ENCODE measurements at regions not wholly inside any gene's neighbourhood (a gene's known extent, or its start where the extent isn't known, plus 50 kb on each side); places are given as distances from the start of the nearest gene placed in this dataset.

DNA sequence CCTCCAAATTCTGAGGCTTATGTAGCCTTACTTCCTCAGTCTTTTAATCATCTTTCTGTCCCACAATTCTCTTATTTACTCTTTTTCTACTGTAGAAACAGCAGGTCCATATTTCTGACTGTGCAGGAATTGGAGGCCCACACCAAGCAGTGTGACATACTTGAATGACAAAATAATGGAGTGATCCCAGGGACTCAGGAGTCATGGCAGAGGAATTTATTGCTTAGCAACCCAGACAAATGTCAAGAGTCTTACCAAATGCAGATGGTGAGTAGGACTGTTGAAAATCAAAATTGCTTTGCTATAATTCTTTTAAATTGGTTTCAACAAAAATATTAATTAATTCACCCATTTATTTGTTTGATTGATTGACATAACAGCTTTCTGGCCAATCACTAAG lies 59.9 kb downstream of the HTR1B start:
- no peak for DNase-seq
- in situ Hi-C loops (cut with MboI; ENCODE audit: low pct_unique_long_range_greater_than_20kb, low sequenced_read_pairs) = no loop called here

DNA sequence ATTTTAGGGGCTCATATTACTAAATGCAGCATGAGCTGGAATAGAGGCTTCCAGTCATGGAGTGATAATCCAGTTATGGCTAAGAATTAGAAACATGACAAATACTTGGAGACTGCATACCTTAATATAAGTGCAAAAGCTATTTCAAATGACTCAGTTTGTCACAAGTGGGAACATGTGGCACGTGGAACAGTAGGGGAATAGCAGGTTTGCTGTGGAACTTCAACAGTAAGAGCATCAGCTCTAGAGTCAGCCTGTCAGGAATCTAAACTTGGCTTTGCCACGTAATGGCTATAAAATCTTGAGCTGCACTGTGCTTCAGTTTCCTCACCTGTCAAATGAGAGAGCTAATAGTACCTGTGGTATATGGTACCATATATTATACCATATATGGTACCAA lies 62.1 kb downstream of the HTR1B start:
- in situ Hi-C loops (cut with MboI; ENCODE audit: low pct_unique_long_range_greater_than_20kb, low sequenced_read_pairs) = no loop called here
- no peak for DNase-seq

DNA sequence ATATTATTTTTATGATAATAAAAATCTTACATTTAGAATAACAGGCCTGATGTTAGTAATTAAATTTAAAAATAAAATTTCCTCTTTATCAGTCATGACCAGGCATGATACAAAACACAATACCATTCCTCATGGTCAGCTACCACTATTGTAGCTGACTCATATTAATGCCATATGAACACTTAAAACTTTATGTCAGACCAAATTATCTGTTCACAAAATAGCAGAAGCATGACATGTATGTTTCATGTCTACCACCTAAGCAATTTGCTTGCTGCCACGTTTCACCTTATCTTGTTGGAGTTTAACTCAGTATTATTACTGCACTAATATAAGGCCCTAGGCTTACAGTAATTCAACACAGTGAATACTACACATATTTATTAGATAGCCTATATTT lies 65.7 kb downstream of the HTR1B start:
- no peak for DNase-seq
- in situ Hi-C loops (cut with MboI; ENCODE audit: low pct_unique_long_range_greater_than_20kb, low sequenced_read_pairs) = no loop called here

DNA sequence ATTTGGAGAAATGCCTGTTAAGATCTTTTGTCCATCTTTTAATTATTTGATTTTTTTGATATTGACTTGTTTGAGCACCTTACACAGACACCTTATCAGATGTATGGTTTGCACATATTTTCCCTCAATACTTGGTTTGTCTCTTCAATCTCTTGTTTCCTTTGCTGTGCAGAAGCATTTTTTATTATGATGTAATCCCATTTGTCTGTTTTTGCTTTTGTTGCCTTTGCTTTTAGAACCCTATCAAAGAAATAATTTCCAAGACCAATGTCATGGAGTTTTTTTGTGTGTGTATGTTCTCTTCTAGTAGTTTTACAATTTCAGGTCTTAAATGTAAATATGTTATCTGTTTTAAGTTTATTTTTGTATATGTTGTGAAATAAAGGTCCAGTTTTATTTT lies 73.9 kb downstream of the HTR1B start:
- DNase-seq = no peak
- in situ Hi-C loops (cut with MboI; ENCODE audit: low pct_unique_long_range_greater_than_20kb, low sequenced_read_pairs) = no loop called here

DNA sequence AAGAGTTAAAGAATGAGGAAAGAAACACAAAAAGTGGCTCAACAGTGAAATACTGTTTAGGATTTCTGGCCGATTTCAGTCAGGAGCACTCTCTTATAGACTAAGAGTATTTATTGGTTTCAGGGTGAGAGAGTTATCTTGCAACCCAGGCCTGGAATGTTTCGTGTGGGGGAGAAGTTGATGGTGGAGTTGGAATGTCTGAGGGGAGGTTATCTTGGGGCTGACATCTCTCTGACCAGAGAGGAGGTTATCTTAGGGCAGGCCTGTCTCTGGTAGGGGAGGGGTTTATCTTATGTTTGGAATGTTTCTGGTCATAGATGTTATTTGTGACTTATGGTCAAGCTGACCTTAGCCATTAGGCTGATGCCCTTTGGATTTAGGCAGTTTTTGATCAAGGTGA lies 80.3 kb downstream of the HTR1B start:
- no peak for DNase-seq
- in situ Hi-C loops (cut with MboI; ENCODE audit: low pct_unique_long_range_greater_than_20kb, low sequenced_read_pairs) = no loop called here

DNA sequence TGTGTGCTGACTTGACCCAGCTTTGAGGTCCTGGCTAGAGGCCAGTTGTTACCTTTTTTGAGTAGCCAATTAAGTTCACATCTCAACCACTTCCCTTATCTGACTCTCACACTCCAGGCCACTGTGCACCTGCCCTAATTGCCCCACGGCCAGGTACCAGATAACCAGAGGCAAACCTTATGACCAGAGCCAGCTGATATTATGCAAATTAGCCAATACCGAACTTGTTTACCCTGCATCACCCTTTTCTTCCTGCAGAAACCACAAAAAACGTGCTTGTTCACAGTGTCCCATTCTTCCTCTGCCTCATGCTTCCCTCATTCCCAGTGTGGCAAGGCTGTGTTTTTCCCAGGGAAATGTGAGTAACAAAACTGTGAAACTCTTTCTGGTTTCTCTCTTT lies 89.3 kb downstream of the HTR1B start:
- in situ Hi-C loops (cut with MboI; ENCODE audit: low pct_unique_long_range_greater_than_20kb, low sequenced_read_pairs) = no loop called here
- DNase-seq = no peak

DNA sequence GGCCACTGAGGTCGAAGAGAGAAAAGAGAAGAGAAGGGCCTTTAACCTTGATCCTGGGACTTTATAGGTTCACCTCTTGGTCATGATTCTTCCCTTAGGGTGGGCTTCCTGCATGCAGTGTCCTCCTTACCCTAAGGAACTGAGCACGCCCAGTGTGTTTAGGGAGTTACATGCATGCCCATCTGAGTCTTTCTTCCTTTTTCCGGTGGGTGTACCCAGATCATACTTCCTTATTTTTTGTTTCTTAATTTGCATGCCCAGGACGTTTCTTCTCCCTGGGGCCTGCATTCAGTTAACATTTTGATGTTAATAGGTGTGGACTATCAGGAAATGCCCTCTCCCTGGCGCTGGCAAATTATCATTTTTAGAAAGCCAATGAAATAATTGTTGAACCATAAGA lies 91.5 kb downstream of the HTR1B start:
- in situ Hi-C loops (cut with MboI; ENCODE audit: low pct_unique_long_range_greater_than_20kb, low sequenced_read_pairs) = no loop called here
- peak; percentile 30 for DNase-seq

DNA sequence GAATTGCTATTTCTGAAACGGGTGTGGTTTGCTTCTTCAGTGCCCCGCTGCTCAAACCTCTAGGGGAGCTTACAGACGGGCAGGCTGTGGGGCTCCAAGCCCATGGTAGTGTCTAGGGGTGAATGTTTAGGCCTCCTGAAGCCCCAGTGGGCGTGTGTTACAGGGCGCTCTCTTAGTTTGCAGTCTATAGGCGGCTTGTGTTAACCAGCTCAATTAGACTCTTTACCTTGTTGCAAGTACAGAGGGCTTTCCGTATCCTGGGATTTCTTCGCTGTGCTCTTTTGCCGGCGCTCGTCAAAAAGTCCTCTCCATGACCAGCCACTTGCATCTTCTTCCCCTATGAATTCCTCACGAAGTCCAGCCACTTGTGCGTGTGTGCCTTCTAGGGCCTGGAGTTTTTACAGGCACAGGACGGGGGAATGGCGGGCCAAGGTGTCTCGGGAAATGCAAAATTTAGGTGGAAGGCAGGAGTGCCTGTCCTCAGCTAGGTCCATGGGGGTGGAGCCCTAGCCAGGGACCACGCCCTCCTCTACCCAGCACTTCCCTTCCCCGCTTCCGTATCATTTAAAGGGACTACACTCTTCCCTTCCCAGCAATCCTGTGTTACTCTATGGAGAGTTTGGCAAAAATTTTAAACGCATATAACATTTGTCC lies 94.5 kb downstream of the HTR1B start:
- DNase-seq = no peak

DNA sequence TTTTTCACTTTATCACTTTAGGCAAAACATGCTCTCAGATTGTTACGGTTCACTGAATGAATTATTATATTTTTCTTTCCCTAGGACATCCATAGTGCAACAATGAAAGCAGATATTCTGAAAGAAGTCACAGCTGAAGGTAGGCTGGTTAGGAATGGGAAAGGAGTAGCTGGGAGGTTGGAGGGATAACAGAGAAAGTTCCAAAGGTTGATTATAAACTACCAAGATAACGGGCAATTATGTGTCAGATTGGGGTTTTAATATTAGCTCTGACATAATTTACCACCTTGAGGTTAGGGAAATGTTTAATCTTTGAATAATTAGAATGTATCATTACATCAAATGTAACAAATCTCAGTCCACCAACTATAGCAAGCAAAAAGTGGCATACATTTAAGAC lies 96.5 kb downstream of the HTR1B start:
- DNase-seq = no peak
- in situ Hi-C loops (cut with MboI; ENCODE audit: low pct_unique_long_range_greater_than_20kb, low sequenced_read_pairs) = no loop called here

More for the DNA sequence above, 94.5 kb downstream of the HTR1B start:
- in situ Hi-C loops (cut with MboI; ENCODE audit: low pct_unique_long_range_greater_than_20kb, low sequenced_read_pairs) = no loop called here

DNA sequence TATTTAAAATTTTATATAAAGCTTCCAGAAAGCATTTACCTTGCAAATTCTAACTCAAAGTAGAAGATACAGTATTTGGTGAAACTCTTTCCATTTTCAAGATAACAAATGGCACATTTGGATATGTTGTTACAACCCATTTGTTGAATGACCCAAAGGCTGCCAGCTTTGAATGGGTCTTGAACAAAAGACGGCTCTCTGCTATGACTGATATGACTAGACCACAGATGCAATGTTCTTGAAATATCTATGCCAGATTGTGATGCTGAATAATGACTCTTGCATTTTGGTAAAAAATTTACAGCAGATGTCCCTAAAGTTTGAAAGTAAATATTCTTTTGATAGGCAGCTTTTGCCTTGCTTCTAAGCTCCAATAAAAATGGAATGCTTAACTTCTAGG lies 99.6 kb downstream of the HTR1B start:
- no peak for DNase-seq
- in situ Hi-C loops (cut with MboI; ENCODE audit: low pct_unique_long_range_greater_than_20kb, low sequenced_read_pairs) = no loop called here

DNA sequence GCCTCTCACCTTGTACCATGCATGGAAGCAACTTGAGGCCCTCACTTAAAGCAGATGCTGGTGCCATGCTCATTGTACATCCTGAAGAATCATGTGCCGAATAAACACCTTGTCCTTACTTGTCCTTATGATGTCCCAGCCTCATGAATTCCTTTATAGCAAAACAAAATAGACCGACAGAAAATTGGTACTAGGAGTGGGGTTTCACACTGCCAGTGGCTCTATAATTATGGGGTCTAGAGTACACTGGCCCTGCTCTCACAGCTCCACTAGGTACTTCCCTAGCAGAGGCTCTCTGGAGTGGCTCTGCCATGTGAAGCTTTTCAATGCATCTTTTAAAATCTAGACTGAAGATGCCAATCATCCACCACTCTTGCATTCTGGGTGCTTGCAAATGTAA lies 101.2 kb downstream of the HTR1B start:
- DNase-seq = no peak
- in situ Hi-C loops (cut with MboI; ENCODE audit: low pct_unique_long_range_greater_than_20kb, low sequenced_read_pairs) = no loop called here

DNA sequence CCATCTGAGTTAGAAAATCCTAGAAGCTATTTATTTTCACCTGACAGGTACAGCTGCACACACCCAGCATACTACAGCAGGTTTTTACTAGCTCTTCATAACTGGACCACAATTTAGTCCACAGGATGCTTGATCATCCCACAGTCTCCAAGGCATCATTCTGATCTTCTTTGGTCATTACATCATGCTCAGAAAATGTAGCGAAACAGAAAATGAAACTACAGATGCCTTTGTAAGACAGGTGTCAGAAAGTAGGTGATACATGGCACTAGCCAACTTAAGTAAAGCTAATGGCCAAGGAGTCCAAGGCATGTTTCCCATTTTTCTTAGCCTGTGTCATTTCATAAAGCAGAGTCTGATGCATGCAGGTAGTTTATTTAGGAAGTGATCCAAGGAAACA lies 102.3 kb downstream of the HTR1B start:
- in situ Hi-C loops (cut with MboI; ENCODE audit: low pct_unique_long_range_greater_than_20kb, low sequenced_read_pairs) = no loop called here
- DNase-seq = no peak

DNA sequence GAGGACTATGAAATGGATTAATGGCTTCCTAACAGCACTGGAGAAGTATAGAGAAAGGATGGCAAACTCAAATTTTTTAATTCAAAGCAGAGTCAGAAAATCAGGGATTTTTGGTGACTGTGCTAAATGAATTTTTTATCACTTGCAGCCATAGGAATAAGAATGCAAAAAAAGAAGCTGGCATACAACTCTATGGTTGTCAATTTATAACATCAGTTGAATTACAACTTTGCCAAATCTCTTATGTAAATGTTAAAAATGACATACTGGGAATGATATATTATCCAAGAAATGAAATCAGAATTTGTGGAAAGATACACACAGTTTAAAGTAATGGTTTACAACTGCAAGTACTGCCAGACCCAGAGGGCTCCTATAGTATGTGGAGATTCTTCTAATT lies 106.5 kb downstream of the HTR1B start:
- in situ Hi-C loops (cut with MboI; ENCODE audit: low pct_unique_long_range_greater_than_20kb, low sequenced_read_pairs) = no loop called here
- no peak for DNase-seq

DNA sequence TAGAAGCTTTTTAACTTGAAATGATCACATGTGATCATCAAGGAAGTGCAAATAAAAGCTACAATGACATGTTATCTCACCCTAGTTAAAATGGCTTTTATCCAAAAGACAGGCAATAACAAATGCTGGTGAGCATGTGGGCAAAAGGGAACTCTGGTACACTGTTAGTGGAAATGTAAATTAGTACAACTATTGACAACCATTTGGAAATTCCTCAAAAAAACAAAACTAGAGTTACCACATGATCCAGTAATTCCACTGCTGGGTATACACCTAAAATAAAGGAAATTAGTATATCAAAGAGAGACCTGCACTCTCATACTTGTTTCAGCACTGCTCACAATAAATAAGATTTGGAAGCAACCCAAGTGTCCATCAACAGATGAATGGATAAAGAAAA lies 108.7 kb downstream of the HTR1B start:
- no peak for DNase-seq
- in situ Hi-C loops (cut with MboI; ENCODE audit: low pct_unique_long_range_greater_than_20kb, low sequenced_read_pairs) = no loop called here

DNA sequence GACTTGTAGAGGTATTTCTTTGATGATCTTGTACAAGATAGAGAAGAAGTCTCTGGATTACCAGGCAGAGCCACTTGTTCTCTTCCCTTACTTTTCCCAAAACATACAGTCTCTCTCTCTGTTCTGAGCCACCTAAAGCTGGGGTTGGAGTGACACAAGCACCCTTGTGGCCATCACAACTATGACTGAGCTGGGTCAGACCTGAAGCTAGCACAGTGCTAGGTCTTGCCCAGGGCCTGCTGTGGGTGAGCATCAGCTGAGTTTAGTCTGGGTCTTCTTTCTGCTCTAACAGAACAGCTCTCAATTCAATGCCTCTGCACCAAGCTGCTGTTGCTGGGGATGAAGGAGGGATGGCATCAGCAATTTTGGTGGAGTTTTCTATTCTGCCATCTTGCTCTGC lies 110.2 kb downstream of the HTR1B start:
- in situ Hi-C loops (cut with MboI; ENCODE audit: low pct_unique_long_range_greater_than_20kb, low sequenced_read_pairs) = no loop called here
- DNase-seq = no peak

DNA sequence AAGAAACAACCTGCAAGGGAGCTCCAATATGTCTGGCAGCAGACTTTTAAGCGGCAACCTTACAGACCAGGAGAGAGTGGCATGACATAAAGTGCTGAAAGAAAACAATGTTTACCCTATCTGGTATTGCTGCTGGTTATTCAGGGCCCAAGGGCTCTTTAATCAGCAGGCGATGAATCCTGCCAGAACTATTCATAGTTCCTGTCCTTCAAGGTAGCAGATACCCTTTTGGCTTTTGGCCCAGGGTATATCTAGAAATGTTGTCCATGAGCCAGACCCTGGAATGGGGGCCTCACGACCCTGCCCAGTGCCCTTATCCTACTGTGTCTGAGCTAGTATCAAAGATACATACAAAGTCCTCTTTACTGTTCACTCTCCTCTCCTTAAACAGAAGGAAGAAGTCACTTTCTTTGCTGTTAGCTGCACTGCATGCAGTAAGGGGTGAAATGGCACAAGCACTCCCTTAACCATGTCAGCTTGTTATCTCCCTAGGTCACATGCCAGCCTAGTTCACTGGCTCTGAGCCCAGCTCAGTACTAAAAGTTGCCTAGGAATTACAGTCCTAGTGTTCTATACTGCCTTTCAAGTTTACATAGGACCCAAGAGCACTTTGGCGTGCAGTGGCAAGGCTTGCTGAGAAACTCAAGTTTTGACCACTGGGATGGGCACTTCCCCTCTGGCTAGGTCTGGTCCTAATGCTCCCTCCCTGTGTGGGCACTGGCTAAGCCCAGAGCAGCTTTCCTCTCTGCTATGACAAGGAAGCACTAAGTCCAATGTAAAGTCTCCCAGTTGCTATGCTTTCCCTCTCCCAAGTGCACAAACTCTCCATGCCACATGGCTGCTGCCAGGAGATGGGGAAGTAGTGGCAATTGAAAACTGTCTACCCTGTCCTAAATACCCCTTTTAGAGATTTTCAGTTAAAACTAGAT lies 122.0 kb downstream of the HTR1B start:
- DNase-seq = no peak
- in situ Hi-C loops (cut with MboI; ENCODE audit: low pct_unique_long_range_greater_than_20kb, low sequenced_read_pairs) = no loop called here

DNA sequence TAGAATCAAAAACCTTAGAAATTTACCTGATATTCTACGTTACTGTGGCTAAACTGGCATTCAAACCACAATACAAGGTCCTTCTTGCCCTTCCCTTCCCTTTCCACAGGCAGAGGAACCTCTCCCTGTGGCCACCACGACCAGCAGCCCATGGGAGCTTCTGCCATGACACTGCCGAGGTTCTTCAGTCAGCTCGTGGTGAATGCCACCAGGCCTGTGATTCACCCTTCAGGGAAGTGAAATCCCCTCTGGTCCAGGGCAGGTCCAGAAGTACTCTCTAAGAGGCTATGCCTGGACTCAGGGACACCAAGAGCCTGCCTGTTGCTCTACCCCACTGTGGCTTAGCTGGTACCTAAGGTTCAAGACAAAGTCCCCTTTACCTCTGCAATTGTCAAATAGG lies 123.0 kb downstream of the HTR1B start:
- in situ Hi-C loops (cut with MboI; ENCODE audit: low pct_unique_long_range_greater_than_20kb, low sequenced_read_pairs) = no loop called here
- DNase-seq = no peak

DNA sequence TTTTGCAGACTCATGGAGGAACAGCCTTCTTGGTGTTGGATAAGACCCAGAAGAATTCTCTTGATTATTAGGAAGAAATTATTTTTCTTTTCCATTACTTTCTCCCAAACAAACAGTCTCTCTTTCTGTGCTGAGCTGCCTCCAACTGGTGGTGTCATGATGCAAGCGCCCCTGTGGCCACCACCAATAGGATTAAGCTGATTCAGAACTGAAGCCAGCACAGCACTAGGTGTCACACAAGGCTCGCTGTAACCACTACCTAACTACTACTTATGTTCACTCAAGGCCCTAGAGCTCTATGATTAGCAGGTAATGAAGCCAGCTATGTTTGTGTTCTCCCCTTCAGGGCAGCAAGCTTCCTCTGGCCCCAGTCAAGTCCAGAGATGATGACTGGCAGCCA lies 123.4 kb downstream of the HTR1B start:
- no peak for DNase-seq
- in situ Hi-C loops (cut with MboI; ENCODE audit: low pct_unique_long_range_greater_than_20kb, low sequenced_read_pairs) = no loop called here

DNA sequence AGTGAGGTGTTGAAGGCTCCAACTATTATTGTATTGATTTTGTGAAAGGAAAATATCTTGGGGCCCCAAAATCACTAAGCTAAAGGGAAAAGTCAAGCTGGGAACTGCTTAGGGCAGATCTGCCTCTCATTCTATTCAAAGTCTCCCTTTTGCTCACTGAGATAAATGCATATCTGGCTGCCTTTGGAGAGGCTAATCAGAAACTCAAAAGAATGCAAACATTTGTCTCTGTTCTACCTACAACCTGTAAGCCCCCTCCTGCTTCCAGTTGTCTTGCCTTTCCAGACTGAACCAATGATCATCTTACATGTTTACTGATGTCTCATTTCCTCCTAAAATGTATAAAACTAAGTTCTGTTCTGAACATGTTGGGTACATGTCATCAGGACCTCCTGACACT lies 125.9 kb downstream of the HTR1B start:
- in situ Hi-C loops (cut with MboI; ENCODE audit: low pct_unique_long_range_greater_than_20kb, low sequenced_read_pairs) = no loop called here

DNA sequence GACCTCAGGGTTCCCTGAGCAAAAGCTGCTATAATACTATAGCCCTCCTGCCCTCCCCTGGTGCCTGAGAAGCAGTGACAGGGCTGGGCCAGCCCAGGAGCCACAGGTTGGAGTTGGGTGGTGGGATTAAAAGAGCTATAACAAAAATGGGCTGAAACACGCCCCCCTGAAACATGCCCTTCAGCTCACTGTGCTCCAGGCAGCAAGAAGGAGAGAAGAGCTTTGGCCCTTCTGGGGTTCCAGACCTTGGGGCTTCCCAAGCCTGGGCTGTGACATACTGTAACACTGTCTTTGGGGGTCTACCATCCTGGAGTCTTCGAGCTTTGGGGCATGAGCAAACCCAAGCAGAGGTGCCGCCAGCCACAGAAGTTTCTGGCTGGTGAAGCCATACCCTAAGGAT lies 129.2 kb downstream of the HTR1B start:
- DNase-seq = no peak
- in situ Hi-C loops (cut with MboI; ENCODE audit: low pct_unique_long_range_greater_than_20kb, low sequenced_read_pairs) = no loop called here

More for the DNA sequence above, 125.9 kb downstream of the HTR1B start:
- DNase-seq = no peak
